HCT116 (cell line): ENCODE measurements at regions not wholly inside any gene's neighbourhood (a gene's known extent, or its start where the extent isn't known, plus 50 kb on each side); places are given as distances from the start of the nearest gene placed in this dataset.

Experiments used
- ATAC-seq: fragments of 200-7000 bp; cut with Tn5 transposase; 2 replicates; pipeline ENCODE4 v1.9.1; 2020; ENCODE audit warnings: mild to moderate bottlenecking, moderate library complexity
- BruUV-seq: library from RNA; stranded (reverse); fragments of 400-500 nt; replicated peaks from 2 replicates; lab custom pipeline; 2021; lab: Mats Ljungman, UMichigan
- CTCF ChIA-PET: fragments of 300-600 bp; sonication (Branson Sonifier 250); formaldehyde crosslinking; loops from one replicate; lab custom pipeline; 2021; ENCODE audit warnings: antibody characterized with exemption; lab: Charles Lee
- POLR2A ChIA-PET: fragments of 300-600, 350-600 bp; sonication (Branson Sonifier 250); formaldehyde crosslinking; loops from one replicate; lab custom pipeline; 2021; ENCODE audit warnings: antibody characterized with exemption; lab: Charles Lee
- RAD21 ChIA-PET, 2 experiments: fragments of 300-600 bp; sonication (Branson Sonifier 250); formaldehyde crosslinking; loops; one replicate each; lab custom pipeline; 2023; ENCODE audit warnings: low total read pairs in 2 of 2; ENCODE audit not compliant: uncharacterized antibody in 2 of 2, unreplicated experiment in 2 of 2, low non-redundant PET in 1 of 2; lab: Charles Lee
- DNase-seq: peaks from one replicate; pipeline ENCODE4 v3.0.0-alpha.2; 2010; ENCODE audit warnings: low read depth, low spot score
- H2AFZ ChIP-seq: fragments of 200-600 bp; shearing (Covaris generic), sonication (generic); 2 replicates; pipeline ENCODE4 v1.6.1; 2017; ENCODE audit warnings: low read depth, mixed run types, mixed read lengths, antibody characterized with exemption, low read length; ENCODE audit not compliant: poor library complexity, severe bottlenecking
- H3K27ac ChIP-seq: 2 replicates; pipeline ENCODE4 v1.5.1; 2012; ENCODE audit warnings: low read depth, low read length
- H3K27me3 ChIP-seq: fragments of 200-600 bp; sonication (generic); 2 replicates; pipeline ENCODE4 v1.6.1; 2016; ENCODE audit warnings: mixed run types, low read length, mixed read lengths; ENCODE audit not compliant: insufficient read depth
- H3K36me3 ChIP-seq, 2 experiments: fragments of 200-500 bp in 1 of 2; fragments of 200-600 bp in 1 of 2; sonication (Bioruptor generic) in 1 of 2; sonication (generic) in 1 of 2; 2 replicates each; pipeline versions ENCODE4 v1.5.1 to v1.6.1; 2014 to 2016; ENCODE audit warnings: low read length in 2 of 2, inconsistent platforms in 1 of 2, mixed read lengths in 1 of 2, mixed run types in 1 of 2; ENCODE audit not compliant: insufficient read depth in 2 of 2, control insufficient read depth in 1 of 2
- H3K4me1 ChIP-seq, 2 experiments: fragments of 200-600 bp in 1 of 2; sonication (generic) in 1 of 2; 2 replicates each; pipeline versions ENCODE4 v1.5.1 to v1.6.1; 2012 to 2017; ENCODE audit warnings: low read length in 2 of 2, inconsistent platforms in 1 of 2, mild to moderate bottlenecking in 1 of 2, mixed read lengths in 1 of 2, mixed run types in 1 of 2, moderate library complexity in 1 of 2; ENCODE audit not compliant: insufficient read depth in 2 of 2, control insufficient read depth in 1 of 2
- H3K4me2 ChIP-seq: fragments of 200-600 bp; sonication (generic); 2 replicates; pipeline ENCODE4 v1.6.1; 2017; ENCODE audit warnings: mixed run types, low read length, mixed read lengths
- H3K4me3 ChIP-seq, 2 experiments: fragments of 200-600 bp in 1 of 2; sonication (generic) in 1 of 2; replicated peaks in 1 of 2; 2 replicates each; pipeline ENCODE4 v1.5.1; 2011 to 2016; ENCODE audit warnings: low read length in 2 of 2, control low read depth in 1 of 2, low read depth in 1 of 2, mild to moderate bottlenecking in 1 of 2, mixed read lengths in 1 of 2, mixed run types in 1 of 2
- H3K79me2 ChIP-seq: fragments of 200-600 bp; sonication (generic); 2 replicates; pipeline ENCODE4 v1.6.1; 2017; ENCODE audit warnings: mild to moderate bottlenecking, mixed run types, low read length, moderate library complexity, mixed read lengths; ENCODE audit not compliant: insufficient read depth
- H3K9ac ChIP-seq: fragments of 200-600 bp; sonication (generic); 2 replicates; pipeline ENCODE4 v1.6.1; 2016; ENCODE audit warnings: low read length, mixed read lengths
- H3K9me2 ChIP-seq: fragments of 200-600 bp; sonication (generic), shearing (Covaris generic); 2 replicates; pipeline ENCODE4 v1.6.1; 2017; ENCODE audit warnings: mixed run types, mild to moderate bottlenecking, moderate library complexity; ENCODE audit not compliant: insufficient read depth
- H3K9me3 ChIP-seq, 2 experiments: fragments of 200-500 bp in 1 of 2; fragments of 200-600 bp in 1 of 2; sonication (Bioruptor generic) in 1 of 2; sonication (generic) in 1 of 2; 2 replicates each; pipeline ENCODE4 v1.6.1; 2014 to 2017; ENCODE audit warnings: low read length in 2 of 2, mixed read lengths in 2 of 2, inconsistent platforms in 1 of 2, low read depth in 1 of 2, mild to moderate bottlenecking in 1 of 2, mixed run types in 1 of 2, moderate library complexity in 1 of 2; ENCODE audit not compliant: control insufficient read depth in 1 of 2, insufficient read depth in 1 of 2
- H4K20me1 ChIP-seq: fragments of 200-600 bp; sonication (generic), shearing (Covaris generic); 2 replicates; pipeline ENCODE4 v1.6.1; 2017; ENCODE audit warnings: mixed run types, mild to moderate bottlenecking, moderate library complexity; ENCODE audit not compliant: insufficient read depth
- CBX3 ChIP-seq: IDR thresholded peaks from 2 replicates; pipeline ENCODE4 v1.6.1; 2012; ENCODE audit warnings: low read depth
- CEBPB ChIP-seq: IDR thresholded peaks from 2 replicates; pipeline ENCODE4 v1.6.1; 2012; ENCODE audit warnings: low read depth
- EGR1 ChIP-seq: IDR thresholded peaks from 2 replicates; pipeline ENCODE4 v1.6.1; 2012; ENCODE audit warnings: low read depth
- ELF1 ChIP-seq: IDR thresholded peaks from 2 replicates; pipeline ENCODE4 v1.6.1; 2012; ENCODE audit warnings: low read depth, borderline replicate concordance
- EZH2phosphoT487 ChIP-seq: fragments of 200-600 bp; IDR thresholded peaks from 2 replicates; pipeline ENCODE4 v1.6.1; 2018; ENCODE audit warnings: antibody characterized with exemption, borderline replicate concordance
- FOSL1 ChIP-seq: IDR thresholded peaks from 2 replicates; pipeline ENCODE4 v1.6.1; 2012; ENCODE audit warnings: low read depth
- MAX ChIP-seq: IDR thresholded peaks from 2 replicates; pipeline ENCODE4 v1.6.1; 2012
- POLR2A ChIP-seq: IDR thresholded peaks from 2 replicates; pipeline ENCODE4 v1.7.0; 2011; ENCODE audit warnings: borderline replicate concordance; ENCODE audit not compliant: insufficient read depth, insufficient read length; ENCODE audit errors: extremely low read depth
- POLR2AphosphoS5 ChIP-seq: IDR thresholded peaks from 2 replicates; pipeline ENCODE4 v1.6.1; 2011; ENCODE audit warnings: mild to moderate bottlenecking, low read depth, low read length, moderate library complexity
- RAD21 ChIP-seq: IDR thresholded peaks from 2 replicates; pipeline ENCODE4 v1.6.1; 2012; ENCODE audit warnings: low read depth, mild to moderate bottlenecking
- SIN3A ChIP-seq: IDR thresholded peaks from 2 replicates; pipeline ENCODE4 v1.6.1; 2012; ENCODE audit warnings: low read depth
- SRF ChIP-seq: IDR thresholded peaks from 2 replicates; pipeline ENCODE4 v1.6.1; 2012; ENCODE audit warnings: low read depth
- TCF7L2 ChIP-seq: IDR thresholded peaks from 2 replicates; pipeline ENCODE4 v1.7.0; 2011; ENCODE audit warnings: borderline replicate concordance, inconsistent platforms; ENCODE audit not compliant: insufficient read depth, insufficient read length; ENCODE audit errors: extremely low read depth
- intact Hi-C: fragments of 100-400 bp; cut with micrococcal nuclease; formaldehyde crosslinking; loops from 2 replicates; pipeline ENCODE4 v1.10.0; 2022
- TF ChIP-seq, protein P1 (sequence below): IDR thresholded peaks from 2 replicates; pipeline ENCODE4 v1.6.1; 2011; ENCODE audit warnings: mild to moderate bottlenecking, low read length, moderate library complexity; ENCODE audit not compliant: insufficient replicate concordance; ENCODE audit errors: extremely low read depth
- TF ChIP-seq, protein P2 (sequence below): IDR thresholded peaks from 2 replicates; pipeline ENCODE4 v1.6.1; 2012

- TF ChIP-seq, protein P1, sequence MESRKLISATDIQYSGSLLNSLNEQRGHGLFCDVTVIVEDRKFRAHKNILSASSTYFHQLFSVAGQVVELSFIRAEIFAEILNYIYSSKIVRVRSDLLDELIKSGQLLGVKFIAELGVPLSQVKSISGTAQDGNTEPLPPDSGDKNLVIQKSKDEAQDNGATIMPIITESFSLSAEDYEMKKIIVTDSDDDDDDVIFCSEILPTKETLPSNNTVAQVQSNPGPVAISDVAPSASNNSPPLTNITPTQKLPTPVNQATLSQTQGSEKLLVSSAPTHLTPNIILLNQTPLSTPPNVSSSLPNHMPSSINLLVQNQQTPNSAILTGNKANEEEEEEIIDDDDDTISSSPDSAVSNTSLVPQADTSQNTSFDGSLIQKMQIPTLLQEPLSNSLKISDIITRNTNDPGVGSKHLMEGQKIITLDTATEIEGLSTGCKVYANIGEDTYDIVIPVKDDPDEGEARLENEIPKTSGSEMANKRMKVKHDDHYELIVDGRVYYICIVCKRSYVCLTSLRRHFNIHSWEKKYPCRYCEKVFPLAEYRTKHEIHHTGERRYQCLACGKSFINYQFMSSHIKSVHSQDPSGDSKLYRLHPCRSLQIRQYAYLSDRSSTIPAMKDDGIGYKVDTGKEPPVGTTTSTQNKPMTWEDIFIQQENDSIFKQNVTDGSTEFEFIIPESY = no peak
- TF ChIP-seq SIN3A = no peak
- no peak for TF ChIP-seq CBX3
- TF ChIP-seq MAX = no peak
- no peak for TF ChIP-seq ELF1
- TF ChIP-seq RAD21 = no peak
- TF ChIP-seq POLR2A = no peak
- no peak for TF ChIP-seq EZH2phosphoT487
- no peak for TF ChIP-seq TCF7L2
- no peak for TF ChIP-seq EGR1
- no peak for TF ChIP-seq POLR2AphosphoS5
- TF ChIP-seq FOSL1 = no peak
- TF ChIP-seq, protein P2, sequence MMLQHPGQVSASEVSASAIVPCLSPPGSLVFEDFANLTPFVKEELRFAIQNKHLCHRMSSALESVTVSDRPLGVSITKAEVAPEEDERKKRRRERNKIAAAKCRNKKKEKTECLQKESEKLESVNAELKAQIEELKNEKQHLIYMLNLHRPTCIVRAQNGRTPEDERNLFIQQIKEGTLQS = no peak
- no peak for TF ChIP-seq SRF
- no peak for TF ChIP-seq CEBPB
- ATAC-seq (no peak), DNase-seq (no peak)
- H3K79me2 ChIP-seq = no peaks in the 10 kb centered on the region
- H3K4me3 ChIP-seq = no peak overlapping the region
- no peaks in the 10 kb centered on the region for H3K9me2 ChIP-seq
- H3K9ac ChIP-seq = no peak overlapping the region
- H3K27me3 ChIP-seq = no peaks in the 10 kb centered on the region
- H3K36me3 ChIP-seq = no peaks in the 10 kb centered on the region
- RAD21 ChIA-PET = interaction anchor here in 1 of 2 experiments (0.6 kb wide), 1 partner anchor 94 kb away, joined by 4 read pairs; no protein-coding TSS in a partner anchor
- H3K27ac ChIP-seq = no peak overlapping the region
- peaks cover 10 to 32% of the 10 kb centered on the region in 2 experiments for H3K4me1 ChIP-seq
- POLR2A ChIA-PET = interaction anchor here (0.6 kb wide), 1 partner anchor 45 kb away, joined by 6 read pairs; no protein-coding TSS in a partner anchor
- intact Hi-C loops = no loop called here
- H3K4me2 ChIP-seq = no peak overlapping the region
- CTCF ChIA-PET = no interaction called here
- no peak overlapping the region for H2AFZ ChIP-seq
- no peaks in the 10 kb centered on the region for H4K20me1 ChIP-seq
- H3K9me3 ChIP-seq = no peaks in the 10 kb centered on the region
- no TSS peak for BruUV-seq
These were observed 239.9 kb downstream of the TLE3 start for GRCh38 chr15:69857686-69858391.
